ENCODE measurements at regions not wholly inside any gene's neighbourhood (a gene's known extent, or its start where the extent isn't known, plus 50 kb on each side); places are given as distances from the start of the nearest gene placed in this dataset.

- H3K4me3 ChIP-seq (ENCODE audit: low read depth, low read length): no peak overlapping the region
- H3K9me3 ChIP-seq: no peaks in the 10 kb centered on the region
- no peak for DNase-seq
- H3K36me3 ChIP-seq: no peaks in the 10 kb centered on the region
- H3K27me3 ChIP-seq: no peaks in the 10 kb centered on the region
- no peak for TF ChIP-seq CTCF (IDR thresholded peaks at IDR 0.05; ENCODE audit: low read depth, low read length)
- no peaks in the 10 kb centered on the region for H3K4me1 ChIP-seq
Observed at GRCh38 chr20:11186301-11187008, 512.7 kb upstream of the JAG1 start.

GRCh38 chr20:11188843-11189603, 515.2 kb upstream of the JAG1 start:
- Histone ChIP-seq H3K27me3 (no peaks in the 10 kb centered on the region), H3K9me3 (no peaks in the 10 kb centered on the region), H3K36me3 (no peaks in the 10 kb centered on the region), H3K4me1 (no peaks in the 10 kb centered on the region), H3K4me3 (ENCODE audit: low read depth, low read length) (no peak overlapping the region)
- DNase-seq: no peak
- TF ChIP-seq CTCF (IDR thresholded peaks at IDR 0.05; ENCODE audit: low read depth, low read length): no peak

- Histone ChIP-seq H3K36me3 (no peaks in the 10 kb centered on the region), H3K4me1 (no peaks in the 10 kb centered on the region), H3K9me3 (no peaks in the 10 kb centered on the region), H3K4me3 (ENCODE audit: low read depth, low read length) (no peak overlapping the region), H3K27me3 (no peaks in the 10 kb centered on the region)
- DNase-seq: no peak
- TF ChIP-seq CTCF (IDR thresholded peaks at IDR 0.05; ENCODE audit: low read depth, low read length): no peak
Observed at GRCh38 chr20:11190741-11191140, 516.9 kb upstream of the JAG1 start.

GRCh38 chr20:11192106-11192505, 518.3 kb upstream of the JAG1 start:
- TF ChIP-seq CTCF (IDR thresholded peaks at IDR 0.05; ENCODE audit: low read depth, low read length): no peak
- Histone ChIP-seq H3K36me3 (no peaks in the 10 kb centered on the region), H3K4me3 (ENCODE audit: low read depth, low read length) (no peak overlapping the region), H3K27me3 (no peaks in the 10 kb centered on the region), H3K9me3 (no peaks in the 10 kb centered on the region), H3K4me1 (no peaks in the 10 kb centered on the region)
- DNase-seq: no peak

GRCh38 chr20:11193241-11193640, 519.4 kb upstream of the JAG1 start:
- H3K36me3 ChIP-seq: no peaks in the 10 kb centered on the region
- no peaks in the 10 kb centered on the region for H3K4me1 ChIP-seq
- H3K9me3 ChIP-seq: no peaks in the 10 kb centered on the region
- H3K27me3 ChIP-seq: no peaks in the 10 kb centered on the region
- no peak for TF ChIP-seq CTCF (IDR thresholded peaks at IDR 0.05; ENCODE audit: low read depth, low read length)
- DNase-seq: no peak
- H3K4me3 ChIP-seq (ENCODE audit: low read depth, low read length): no peak overlapping the region

- TF ChIP-seq CTCF (IDR thresholded peaks at IDR 0.05; ENCODE audit: low read depth, low read length): no peak
Observed at GRCh38 chr20:11195169-11195568, 521.4 kb upstream of the JAG1 start.

More at GRCh38 chr20:11195169-11195568, 521.4 kb upstream of the JAG1 start:
- no peaks in the 10 kb centered on the region for H3K36me3 ChIP-seq
- no peaks in the 10 kb centered on the region for H3K4me1 ChIP-seq
- no peak overlapping the region for H3K4me3 ChIP-seq (ENCODE audit: low read depth, low read length)
- no peak for DNase-seq
- no peaks in the 10 kb centered on the region for H3K27me3 ChIP-seq
- H3K9me3 ChIP-seq: no peaks in the 10 kb centered on the region
